ENCODE measurements at regions not wholly inside any gene's neighbourhood (a gene's known extent, or its start where the extent isn't known, plus 50 kb on each side); places are given as distances from the start of the nearest gene placed in this dataset.

GRCh38 chr6:19906171-19906570 is 69.0 kb downstream of the ID4 start:
- TF ChIP-seq CTCF (IDR thresholded peaks at IDR 0.05; ENCODE audit: low read depth, low read length, poor library complexity, severe bottlenecking): no peak
- TF ChIP-seq EZH2phosphoT487 (IDR thresholded peaks at IDR 0.05; ENCODE audit: borderline replicate concordance, low read length): no peak

Measured in DOHH2 (cell line).